Heart left ventricle (tissue), 13 donors: ENCODE measurements at regions not wholly inside any gene's neighbourhood (a gene's known extent, or its start where the extent isn't known, plus 50 kb on each side); places are given as distances from the start of the nearest gene placed in this dataset.

ENCODE experiments used
- POLR2A ChIP-seq, 2 donors: fragments of 450-650 bp; IDR thresholded peaks; one replicate each; pipeline ENCODE4 v1.6.1; 2017; ENCODE audit warnings: antibody characterized with exemption in 2 of 2, mild to moderate bottlenecking in 2 of 2, moderate library complexity in 2 of 2
- TF ChIP-seq, protein P1 (sequence below), 12 donors: fragments of 200-600 bp; sonication (generic) in 4 of 12; IDR thresholded peaks; one replicate each; pipeline versions ENCODE4 v1.5.0 to v1.8.0; 2018 to 2022; ENCODE audit warnings: antibody characterized with exemption in 12 of 12, mild to moderate bottlenecking in 5 of 12
- donor health status: ischemic (EF 13 %, LVEDD 7.1; RV severe dilation, severe dysfunction).
- donor health status: DM: no; HTN: yes; CAD: no.
- donor health status: DM: no; HTN: no; CAD: no.
- donor health status: ischemic (EF 25% LVEDD 6.9; RV normal size, moderate dysfunction).
- donor health status: ischemic (EF 25% LVEDD 5.7; RV mildly dilated, moderate dysfunction).
- donor health status: ischemic (EF 35%, LVEDD 5.7; RV mildly dilated, moderate dysfunction).
- donor health status: nonischemic (EF 11% LVEDD 7.7; RV severe dilation, severe dysfunction).
- donor health status: DM: yes; HTN: yes; CAD: no.
- donor health status: PGD.
- donor health status: ischemic (EF 29% LVEDD 5.4; RV normal size, mild dysfunction).
- donor health status: nonischemic (EF 23%, LVEDD 6.1; RV moderate dilation, normal function).

DNA sequence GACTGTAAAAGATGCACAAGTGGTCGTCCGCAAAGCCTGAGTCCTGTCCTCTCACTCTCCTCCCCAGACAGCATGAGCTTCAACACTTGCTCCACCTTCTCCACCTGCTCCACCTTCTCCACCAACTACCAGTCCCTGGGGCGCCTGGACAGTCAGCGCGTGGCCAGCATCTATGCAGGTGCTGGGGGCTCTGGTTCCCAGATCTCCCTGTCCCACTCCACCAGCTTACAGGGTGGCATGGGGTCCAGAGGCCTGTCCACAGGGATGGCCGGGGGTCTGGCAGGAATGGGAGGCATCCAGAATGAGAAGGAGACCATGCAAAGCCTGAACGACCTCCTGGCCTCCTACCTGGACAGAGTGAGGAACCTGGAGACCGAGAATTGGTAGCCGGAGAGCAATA is 162.2 kb upstream of the NT5E start:
- TF ChIP-seq POLR2A (IDR thresholded peaks at IDR 0.05) = no peak
- TF ChIP-seq, protein P1, sequence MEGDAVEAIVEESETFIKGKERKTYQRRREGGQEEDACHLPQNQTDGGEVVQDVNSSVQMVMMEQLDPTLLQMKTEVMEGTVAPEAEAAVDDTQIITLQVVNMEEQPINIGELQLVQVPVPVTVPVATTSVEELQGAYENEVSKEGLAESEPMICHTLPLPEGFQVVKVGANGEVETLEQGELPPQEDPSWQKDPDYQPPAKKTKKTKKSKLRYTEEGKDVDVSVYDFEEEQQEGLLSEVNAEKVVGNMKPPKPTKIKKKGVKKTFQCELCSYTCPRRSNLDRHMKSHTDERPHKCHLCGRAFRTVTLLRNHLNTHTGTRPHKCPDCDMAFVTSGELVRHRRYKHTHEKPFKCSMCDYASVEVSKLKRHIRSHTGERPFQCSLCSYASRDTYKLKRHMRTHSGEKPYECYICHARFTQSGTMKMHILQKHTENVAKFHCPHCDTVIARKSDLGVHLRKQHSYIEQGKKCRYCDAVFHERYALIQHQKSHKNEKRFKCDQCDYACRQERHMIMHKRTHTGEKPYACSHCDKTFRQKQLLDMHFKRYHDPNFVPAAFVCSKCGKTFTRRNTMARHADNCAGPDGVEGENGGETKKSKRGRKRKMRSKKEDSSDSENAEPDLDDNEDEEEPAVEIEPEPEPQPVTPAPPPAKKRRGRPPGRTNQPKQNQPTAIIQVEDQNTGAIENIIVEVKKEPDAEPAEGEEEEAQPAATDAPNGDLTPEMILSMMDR (IDR thresholded peaks at IDR 0.05) = no peak
